Fibroblast of skin of right quadriceps (primary cell): ENCODE measurements at regions not wholly inside any gene's neighbourhood (a gene's known extent, or its start where the extent isn't known, plus 50 kb on each side); places are given as distances from the start of the nearest gene placed in this dataset.

Experiments used
- DNase-seq: peaks from one replicate; pipeline ENCODE4 v3.0.0-alpha.2; 2013

DNA sequence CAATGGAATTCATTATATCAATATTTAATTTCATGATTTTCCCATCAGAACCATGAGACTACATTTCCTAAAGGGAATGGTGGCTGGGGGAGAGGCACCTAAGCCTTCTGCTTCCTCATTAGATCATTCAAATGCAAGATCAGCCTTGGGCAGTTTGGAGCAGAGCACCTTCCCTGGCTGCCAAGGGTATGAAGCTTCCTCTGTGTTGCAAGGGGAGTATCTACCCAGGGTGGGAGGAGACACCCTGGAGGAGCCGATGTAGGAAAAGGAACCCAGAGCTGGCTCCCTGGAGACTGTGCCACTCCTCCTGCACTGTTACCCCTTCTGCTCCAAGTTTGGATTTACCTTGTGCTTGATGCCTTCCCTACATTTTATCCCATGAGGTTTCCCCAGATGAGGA is 299.7 kb upstream of the PRDM1 start:
- DNase-seq = no peak

DNA sequence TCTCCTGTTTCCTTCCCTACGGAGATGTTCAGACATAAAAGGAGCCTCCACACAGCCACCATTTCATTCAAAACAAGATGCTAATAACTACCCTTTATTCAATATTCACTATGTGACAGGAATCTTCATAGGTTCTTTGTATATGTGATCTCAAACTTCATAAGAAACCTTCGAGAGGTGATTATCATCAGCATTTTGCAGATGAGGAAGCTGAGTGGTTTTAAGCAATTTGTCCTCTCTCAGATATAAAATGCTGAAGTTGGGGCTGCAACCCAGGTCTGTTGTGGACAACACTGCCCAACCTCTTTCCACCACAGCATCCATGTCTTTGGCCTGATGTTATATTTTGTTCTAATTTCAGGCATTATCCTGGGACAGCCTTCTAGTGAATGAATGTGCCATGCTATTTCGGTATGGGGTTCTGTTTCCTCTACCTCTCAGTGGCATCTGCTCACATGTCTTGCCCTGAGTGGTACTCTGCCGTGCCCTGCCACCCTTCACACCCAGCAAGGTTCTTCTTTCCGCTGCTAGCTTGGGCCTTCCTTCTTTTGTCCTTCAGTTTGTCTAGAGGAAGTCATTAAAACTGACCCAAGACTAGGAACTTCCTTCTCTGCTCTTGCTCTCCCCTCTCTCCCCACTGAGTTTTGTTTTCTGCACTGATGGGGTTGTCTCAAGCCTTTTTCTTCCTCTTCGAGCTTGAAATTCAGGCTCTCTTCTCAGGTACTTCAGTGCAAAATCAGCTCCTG is 300.9 kb upstream of the PRDM1 start:
- DNase-seq = no peak

DNA sequence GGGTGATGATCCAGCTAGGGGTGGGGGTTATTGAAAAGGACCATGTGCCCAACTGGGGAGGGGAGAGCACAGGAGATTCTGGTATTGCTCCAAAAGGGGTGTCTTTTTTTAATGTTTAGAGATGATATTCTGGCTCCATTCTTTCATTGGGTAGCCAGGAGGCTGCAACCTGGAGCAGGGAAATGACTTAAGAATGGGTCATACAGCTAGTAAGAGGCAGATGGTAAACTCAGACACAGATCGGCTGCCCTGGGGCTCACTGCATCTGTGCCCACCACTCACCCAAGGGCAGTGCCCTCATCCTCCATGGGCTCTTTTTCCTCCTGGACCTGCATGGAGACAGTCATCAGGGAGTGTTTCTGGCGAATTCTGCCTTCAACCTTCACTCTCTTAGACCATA is 302.0 kb upstream of the PRDM1 start:
- DNase-seq = no peak

GRCh38 chr6:105783333-105783935 is 302.7 kb upstream of the PRDM1 start:
- no peak for DNase-seq

DNA sequence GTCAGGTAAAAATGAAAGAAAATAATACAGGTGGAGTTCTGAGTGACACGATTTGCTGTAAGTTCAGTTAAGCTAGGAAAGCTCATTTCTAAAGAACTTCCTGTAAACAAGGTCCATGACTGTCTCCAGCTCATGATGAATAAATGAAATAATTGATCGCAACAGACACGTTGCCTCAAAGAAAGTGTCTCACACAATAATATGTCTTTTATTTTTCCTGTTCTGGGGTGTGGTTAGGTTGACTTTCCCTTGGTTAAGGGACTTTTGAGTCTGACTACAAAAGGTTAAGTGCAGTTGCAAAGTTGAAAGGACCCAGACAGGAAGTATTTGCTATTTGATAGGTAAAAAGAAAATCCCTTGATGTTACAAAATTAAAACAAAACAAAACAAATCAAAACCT is 304.2 kb upstream of the PRDM1 start:
- no peak for DNase-seq

DNA sequence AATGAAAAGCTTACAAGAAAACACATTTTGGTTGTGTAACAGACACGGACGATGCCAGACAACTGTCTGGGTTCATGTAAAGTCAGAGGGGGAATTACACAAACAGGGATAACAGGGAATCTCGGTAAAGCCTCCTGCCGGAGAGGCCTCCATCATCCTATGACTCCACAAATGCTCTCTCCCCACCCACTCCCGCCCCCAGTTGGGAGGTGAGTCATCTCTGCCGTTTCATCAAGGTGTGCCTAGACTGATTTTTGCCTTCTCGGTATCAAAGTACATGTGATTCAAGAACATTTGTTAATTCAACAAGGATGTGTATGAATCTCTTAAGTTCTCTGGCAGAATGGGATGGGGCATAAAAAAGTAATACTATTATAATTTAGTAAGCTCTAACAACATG is 304.9 kb upstream of the PRDM1 start:
- no peak for DNase-seq

DNA sequence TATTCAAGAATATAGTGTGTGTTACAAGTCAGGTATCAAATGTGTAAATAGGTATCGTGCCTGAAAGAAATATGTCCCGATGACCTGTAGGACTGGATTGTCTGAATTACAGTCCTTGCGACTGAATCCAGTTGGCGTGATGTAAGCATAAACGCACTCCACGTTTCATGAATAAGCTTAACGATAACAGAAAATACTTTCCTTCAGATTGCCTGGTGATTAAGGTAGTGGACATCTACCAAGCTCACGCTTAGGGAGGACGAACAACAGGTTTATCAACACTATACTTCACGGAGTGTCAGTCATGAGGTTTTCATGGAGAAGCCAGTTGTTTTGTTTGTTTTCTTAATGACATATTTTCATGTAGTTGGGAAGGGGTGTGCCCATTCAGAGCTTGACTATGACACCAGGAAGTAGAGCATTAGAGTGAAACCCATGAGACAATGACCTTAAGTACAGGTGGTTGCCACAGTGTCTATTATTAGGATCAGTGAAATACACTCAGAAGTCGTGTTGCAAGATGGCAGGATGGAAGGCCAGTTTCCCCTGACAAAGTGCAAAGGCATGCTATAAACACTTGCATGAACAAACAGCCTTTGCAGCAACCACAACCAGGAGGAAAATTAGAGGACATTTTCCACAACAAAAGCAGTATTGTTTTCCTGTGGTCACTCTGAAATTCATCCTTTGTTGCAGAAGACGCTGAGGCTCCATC is 305.8 kb upstream of the PRDM1 start:
- DNase-seq = no peak

DNA sequence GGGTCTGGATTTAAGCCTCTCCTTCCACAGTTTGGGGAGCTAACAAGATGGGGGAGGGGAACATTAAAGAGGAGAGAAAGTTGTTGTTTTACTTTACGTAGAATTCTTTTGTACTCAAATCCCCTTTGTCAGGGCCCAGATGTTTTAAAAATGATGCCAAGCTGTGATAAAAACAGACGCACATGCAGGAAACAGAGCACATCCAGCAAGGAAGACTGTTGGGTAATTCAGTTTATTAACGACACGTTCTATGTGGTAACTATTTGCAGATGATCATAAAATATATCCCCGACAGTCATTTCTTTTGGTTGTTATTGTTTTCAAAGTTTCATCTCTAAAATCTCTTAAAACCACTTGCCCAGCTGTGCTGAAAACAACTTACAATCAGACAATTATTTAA is 307.0 kb upstream of the PRDM1 start:
- peak; percentile 35 for DNase-seq

- DNase-seq = no peak
Observed at GRCh38 chr6:105775095-105775494, 311.0 kb upstream of the PRDM1 start.

DNA sequence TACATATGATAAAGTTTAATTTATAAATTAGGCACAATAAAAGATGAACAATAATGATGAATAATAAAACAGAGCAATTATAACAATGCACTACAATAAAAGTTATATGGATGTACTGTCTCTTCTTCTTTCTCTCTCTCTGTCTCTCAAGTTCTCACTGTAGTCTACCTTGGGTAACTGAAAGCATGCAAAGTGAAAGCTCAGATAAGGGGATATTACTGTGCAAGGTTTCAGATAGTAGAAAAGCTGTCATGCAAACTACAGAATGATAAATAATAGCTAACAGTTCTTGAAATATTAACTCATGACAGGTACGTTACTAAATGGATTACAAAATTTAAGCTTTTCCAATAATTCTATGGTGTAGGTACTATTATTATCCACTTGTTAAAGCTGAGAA is 311.9 kb upstream of the PRDM1 start:
- DNase-seq = no peak

- peak; percentile 61 for DNase-seq
Observed at GRCh38 chr6:105771313-105771970, 314.7 kb upstream of the PRDM1 start.

DNA sequence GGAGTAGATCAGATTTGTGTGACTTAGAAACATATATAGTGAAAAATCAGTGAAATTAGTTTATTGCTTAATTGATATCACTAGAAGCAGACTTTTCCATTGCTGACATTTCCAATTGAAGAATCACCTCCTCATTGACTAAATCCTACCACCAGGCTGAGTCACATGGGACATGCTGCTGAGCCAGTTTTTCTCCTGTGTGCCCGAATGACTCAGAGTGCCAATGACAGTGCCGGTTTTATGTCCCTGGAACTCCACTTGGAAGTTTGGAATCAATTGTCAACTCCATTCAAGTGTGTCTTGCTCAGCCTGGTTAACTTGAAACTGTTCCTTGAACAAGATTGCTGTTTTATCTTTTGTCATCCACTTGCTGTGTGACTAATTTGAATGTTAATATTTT is 316.1 kb upstream of the PRDM1 start:
- peak; percentile 52 for DNase-seq

DNA sequence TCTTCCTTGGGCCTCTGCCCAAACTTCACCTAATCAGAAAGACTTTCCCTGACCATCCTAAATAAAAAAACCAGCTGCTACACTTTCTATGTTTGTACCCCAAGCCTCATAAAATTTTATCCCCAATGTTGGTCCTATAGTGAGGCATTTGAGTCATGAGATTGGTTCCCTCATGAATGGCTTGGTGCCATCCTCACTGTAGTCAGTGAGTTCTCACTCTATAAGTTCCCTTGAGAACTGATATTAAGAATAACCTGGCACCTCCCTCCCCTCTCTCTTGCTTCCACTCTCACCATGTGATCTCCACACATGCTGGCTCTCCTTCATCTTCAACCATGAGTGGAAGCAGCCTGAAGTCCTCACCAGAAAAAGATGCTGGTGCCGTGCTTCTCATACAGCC is 316.9 kb upstream of the PRDM1 start:
- DNase-seq = no peak

- DNase-seq = no peak
Observed at GRCh38 chr6:105767541-105767940, 318.6 kb upstream of the PRDM1 start.

DNA sequence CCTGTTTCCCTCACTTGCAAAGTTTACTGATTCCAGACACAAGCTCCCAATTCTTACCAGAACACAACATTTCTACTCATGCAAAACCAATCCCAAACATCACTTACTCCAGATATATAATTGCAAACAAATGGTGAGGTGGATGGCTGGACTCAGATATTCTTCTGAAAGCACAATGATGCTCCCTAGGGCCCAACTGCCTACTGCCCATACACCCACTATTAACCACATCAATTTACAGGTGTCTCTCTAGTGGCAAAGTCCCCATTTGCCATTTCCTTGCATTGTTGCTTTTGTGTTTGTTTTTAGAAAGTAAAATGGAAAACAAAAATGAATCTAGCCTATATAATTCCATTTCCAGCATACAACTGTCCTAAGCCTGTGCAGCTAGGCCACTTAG is 320.9 kb upstream of the PRDM1 start:
- DNase-seq = no peak

GRCh38 chr6:105764315-105764714 is 321.8 kb upstream of the PRDM1 start:
- DNase-seq = no peak

DNA sequence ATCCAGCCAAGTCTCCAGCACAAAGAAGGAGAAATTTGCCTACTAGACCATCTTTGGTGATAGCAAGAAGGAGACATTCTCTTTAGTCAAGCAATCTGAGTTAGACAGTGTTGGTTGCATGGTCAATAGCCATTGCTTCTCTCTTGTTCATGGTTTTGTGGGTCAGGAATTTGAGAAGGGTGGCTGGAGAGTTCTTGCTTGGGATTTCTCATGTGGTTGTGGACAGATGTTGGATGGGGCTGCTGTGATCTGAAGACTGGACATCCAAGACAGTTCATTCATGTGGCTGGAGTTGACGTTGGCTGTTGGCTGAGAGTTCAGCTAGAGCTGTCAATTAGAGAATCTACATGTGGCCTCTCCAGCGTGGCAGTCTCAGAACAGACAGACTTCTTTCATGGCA is 322.3 kb upstream of the PRDM1 start:
- DNase-seq = no peak

- no peak for DNase-seq
Observed at GRCh38 chr6:105760746-105761145, 325.4 kb upstream of the PRDM1 start.

GRCh38 chr6:105759946-105760345 is 326.2 kb upstream of the PRDM1 start:
- peak; percentile 92 for DNase-seq

GRCh38 chr6:105759015-105759414 is 327.1 kb upstream of the PRDM1 start:
- no peak for DNase-seq

GRCh38 chr6:105757512-105758200 is 328.5 kb upstream of the PRDM1 start:
- no peak for DNase-seq

DNA sequence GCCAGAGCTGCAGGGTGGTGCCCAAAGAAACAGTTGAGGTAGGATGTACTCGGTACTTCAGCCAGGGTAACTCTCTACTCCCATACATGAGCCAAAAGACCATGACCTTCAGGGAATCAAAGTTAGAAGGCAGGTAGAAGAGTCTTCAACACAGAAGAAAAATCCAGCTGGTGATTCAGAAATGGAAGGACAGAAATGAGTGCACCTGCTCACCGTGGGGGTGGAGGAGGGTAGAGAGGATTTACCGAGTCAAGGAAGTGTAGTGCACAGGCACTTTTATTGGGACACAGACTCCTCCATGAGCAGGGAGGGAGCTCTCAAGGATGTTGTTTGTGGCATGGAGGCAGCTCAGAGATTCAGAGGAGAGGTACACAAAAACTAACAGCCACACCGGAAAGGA is 330.3 kb upstream of the PRDM1 start:
- no peak for DNase-seq

- DNase-seq = peak; percentile 80
Observed at GRCh38 chr6:105753620-105754211, 332.4 kb upstream of the PRDM1 start.
